ENCODE measurements at regions not wholly inside any gene's neighbourhood (a gene's known extent, or its start where the extent isn't known, plus 50 kb on each side); places are given as distances from the start of the nearest gene placed in this dataset.
"Not testable (repeated sequence)": the region's sequence is repeated elsewhere in the genome, so short reads cannot be mapped to it uniquely, and the experiment has no call there.

DNA sequence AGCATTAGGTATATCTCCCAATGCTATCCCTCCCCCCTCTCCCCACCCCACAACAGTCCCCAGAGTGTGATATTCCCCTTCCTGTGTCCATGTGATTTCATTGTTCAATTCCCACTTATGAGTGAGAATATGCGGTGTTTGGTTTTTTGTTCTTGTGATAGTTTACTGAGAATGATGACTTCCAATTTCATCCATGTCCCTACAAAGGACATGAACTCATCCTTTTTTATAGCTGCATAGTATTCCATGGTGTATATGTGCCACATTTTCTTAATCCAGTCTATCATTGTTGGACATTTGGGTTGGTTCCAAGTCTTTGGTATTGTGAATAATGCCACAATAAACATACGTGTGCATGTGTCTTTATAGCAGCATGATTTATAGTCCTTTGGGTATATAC is 194.6 kb upstream of the WSB1 start:
- TF ChIP-seq EZH2, EZH2phosphoT487 (IDR thresholded peaks at IDR 0.05): not testable (repeated sequence)

Measured in neural progenitor cell (in vitro differentiated cells).